Activated naive CD8-positive, alpha-beta T cell treated with anti-CD3 and anti-CD28 coated beads, Interleukin-2, amount 10 ng/mL, durations not matched to agents 7 days and 5 days (primary cell): ENCODE measurements at regions not wholly inside any gene's neighbourhood (a gene's known extent, or its start where the extent isn't known, plus 50 kb on each side); places are given as distances from the start of the nearest gene placed in this dataset.

ENCODE experiments used
- ATAC-seq: fragments of 150-1000 bp; cut with Tn5 transposase; one replicate; pipeline ENCODE4 v1.10.0; 2021; ENCODE audit warnings: low read depth, moderate library complexity
- POLR2A ChIA-PET: fragments of 350-600 bp; sonication (Branson Sonifier 250); formaldehyde crosslinking; loops from one replicate; lab custom pipeline; 2021; ENCODE audit warnings: antibody characterized with exemption; lab: Charles Lee
- DNase-seq: peaks from one replicate; pipeline ENCODE4 v3.0.0; 2021
- H3K27ac Mint-ChIP-seq: one replicate; pipeline ENCODE4 v1.8.0; 2022; ENCODE audit warnings: mild to moderate bottlenecking, mixed read lengths
- H3K27me3 Mint-ChIP-seq: one replicate; pipeline ENCODE4 v1.8.0; 2022; ENCODE audit warnings: mild to moderate bottlenecking, moderate library complexity, mixed read lengths
- H3K36me3 Mint-ChIP-seq: one replicate; pipeline ENCODE4 v1.8.0; 2021; ENCODE audit warnings: mild to moderate bottlenecking, mixed read lengths
- H3K4me1 Mint-ChIP-seq: one replicate; pipeline ENCODE4 v1.8.0; 2021; ENCODE audit warnings: mixed read lengths
- H3K4me3 Mint-ChIP-seq: one replicate; pipeline ENCODE4 v1.8.0; 2022; ENCODE audit warnings: mild to moderate bottlenecking, moderate library complexity, mixed read lengths
- H3K9me3 Mint-ChIP-seq: one replicate; pipeline ENCODE4 v1.8.0; 2021; ENCODE audit warnings: mixed read lengths

GRCh38 chr18:71012789-71013188 lies 723.9 kb downstream of the SOCS6 start:
- POLR2A ChIA-PET = no interaction called here
- H3K4me3 Mint-ChIP-seq = no peak overlapping the region
- no peak for ATAC-seq
- no peaks in the 10 kb centered on the region for H3K27me3 Mint-ChIP-seq
- no peaks in the 10 kb centered on the region for H3K9me3 Mint-ChIP-seq
- H3K36me3 Mint-ChIP-seq = no peaks in the 10 kb centered on the region
- no peak overlapping the region for H3K27ac Mint-ChIP-seq
- H3K4me1 Mint-ChIP-seq = no peaks in the 10 kb centered on the region
- no peak for DNase-seq

DNA sequence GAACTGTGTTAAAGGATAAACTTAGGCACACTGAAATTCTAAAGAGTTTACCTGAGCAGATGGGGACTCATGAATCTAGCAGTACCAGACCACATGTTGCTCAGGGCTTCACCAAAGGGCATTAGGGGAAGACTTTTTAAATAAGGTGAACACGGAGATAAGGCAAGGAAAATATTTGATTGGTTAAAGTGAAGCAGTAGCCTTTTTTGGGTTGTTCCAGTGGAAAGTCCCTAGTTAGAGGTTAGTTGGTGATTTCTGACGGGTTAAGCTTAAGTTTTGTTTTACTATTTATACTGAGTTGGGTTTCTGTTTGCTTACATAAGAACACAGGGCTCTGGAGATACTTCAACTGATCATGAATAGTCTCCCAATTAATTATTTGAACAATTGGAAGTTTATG lies 722.5 kb downstream of the SOCS6 start:
- DNase-seq = no peak
- no peak for ATAC-seq

DNA sequence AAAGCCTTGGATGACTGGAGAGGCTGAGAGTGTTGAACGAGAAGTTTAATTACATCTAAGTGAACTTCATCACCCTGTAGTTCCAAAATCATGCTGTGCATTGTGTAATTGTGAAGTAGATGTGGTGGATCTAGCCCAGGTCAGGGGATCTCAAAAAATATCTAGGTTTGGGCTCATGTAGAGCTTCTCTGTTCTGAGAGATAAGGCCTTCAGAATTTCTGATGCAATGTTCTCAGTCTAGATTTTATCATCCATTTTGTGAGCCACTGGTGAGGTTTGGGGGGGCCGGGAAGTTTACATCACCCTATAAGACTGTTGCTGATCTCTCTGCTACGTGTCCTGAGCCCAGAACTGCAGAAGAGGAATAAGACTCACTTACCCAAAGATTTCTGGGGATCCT lies 719.4 kb downstream of the SOCS6 start:
- Mint-ChIP-seq H3K4me1 (no peaks in the 10 kb centered on the region), H3K36me3 (no peaks in the 10 kb centered on the region), H3K4me3 (no peak overlapping the region), H3K9me3 (peaks cover 5% of the 10 kb centered on the region), H3K27me3 (no peaks in the 10 kb centered on the region), H3K27ac (no peak overlapping the region)
- DNase-seq (no peak), ATAC-seq (no peak)
- POLR2A ChIA-PET = no interaction called here

More for the DNA sequence above, 722.5 kb downstream of the SOCS6 start:
- Mint-ChIP-seq H3K36me3 (no peaks in the 10 kb centered on the region), H3K4me1 (no peaks in the 10 kb centered on the region), H3K27ac (no peak overlapping the region), H3K9me3 (no peaks in the 10 kb centered on the region), H3K27me3 (no peaks in the 10 kb centered on the region), H3K4me3 (no peak overlapping the region)
- POLR2A ChIA-PET = no interaction called here

DNA sequence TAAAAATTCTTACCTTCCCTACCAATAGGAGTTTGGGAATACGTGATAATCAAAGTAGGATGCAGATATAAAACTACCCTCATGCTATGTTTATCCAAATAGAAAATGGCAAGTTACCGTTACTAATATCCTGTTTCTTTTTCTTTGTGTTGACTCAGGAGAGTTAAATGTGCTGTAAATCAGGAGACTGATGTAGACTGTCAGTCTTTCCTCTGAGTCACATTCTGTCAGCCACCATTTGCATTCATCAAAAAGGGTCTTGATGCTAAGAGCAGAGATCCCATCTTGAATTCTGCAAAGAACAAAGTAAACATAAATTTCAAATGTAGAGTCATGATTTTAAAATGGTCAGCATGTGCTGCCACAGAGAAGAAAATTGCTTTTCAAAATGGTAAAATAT lies 712.8 kb downstream of the SOCS6 start:
- Mint-ChIP-seq H3K27me3 (no peaks in the 10 kb centered on the region), H3K4me3 (no peak overlapping the region), H3K9me3 (peaks cover 7% of the 10 kb centered on the region), H3K4me1 (no peaks in the 10 kb centered on the region), H3K36me3 (no peaks in the 10 kb centered on the region), H3K27ac (no peak overlapping the region)
- DNase-seq (no peak), ATAC-seq (no peak)
- POLR2A ChIA-PET = no interaction called here

GRCh38 chr18:70998490-70998889 lies 709.6 kb downstream of the SOCS6 start:
- no peak for ATAC-seq
- Mint-ChIP-seq H3K27me3 (no peaks in the 10 kb centered on the region), H3K36me3 (no peaks in the 10 kb centered on the region), H3K27ac (no peak overlapping the region), H3K9me3 (peaks cover 5% of the 10 kb centered on the region), H3K4me3 (no peak overlapping the region), H3K4me1 (no peaks in the 10 kb centered on the region)
- POLR2A ChIA-PET = no interaction called here
- DNase-seq = no peak

DNA sequence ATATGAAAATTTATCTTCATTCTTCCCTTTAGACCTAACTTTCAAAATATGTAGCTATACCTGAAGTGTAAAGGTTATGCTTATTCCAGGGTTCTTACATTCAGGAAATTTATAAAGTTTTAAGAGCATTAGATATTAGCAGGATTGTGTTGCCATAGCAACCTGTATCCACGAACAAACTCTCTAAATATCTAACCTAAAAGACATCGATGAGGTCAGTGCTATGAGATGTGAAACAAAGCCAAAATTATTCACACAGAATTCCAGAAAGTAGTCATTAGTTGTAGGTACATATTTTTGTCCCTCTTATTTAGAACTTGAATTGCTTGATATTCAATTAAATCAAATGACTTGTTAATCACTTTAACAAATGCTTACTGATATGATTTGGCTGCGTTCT lies 705.3 kb downstream of the SOCS6 start:
- no peak overlapping the region for H3K4me3 Mint-ChIP-seq
- H3K4me1 Mint-ChIP-seq = no peaks in the 10 kb centered on the region

DNA sequence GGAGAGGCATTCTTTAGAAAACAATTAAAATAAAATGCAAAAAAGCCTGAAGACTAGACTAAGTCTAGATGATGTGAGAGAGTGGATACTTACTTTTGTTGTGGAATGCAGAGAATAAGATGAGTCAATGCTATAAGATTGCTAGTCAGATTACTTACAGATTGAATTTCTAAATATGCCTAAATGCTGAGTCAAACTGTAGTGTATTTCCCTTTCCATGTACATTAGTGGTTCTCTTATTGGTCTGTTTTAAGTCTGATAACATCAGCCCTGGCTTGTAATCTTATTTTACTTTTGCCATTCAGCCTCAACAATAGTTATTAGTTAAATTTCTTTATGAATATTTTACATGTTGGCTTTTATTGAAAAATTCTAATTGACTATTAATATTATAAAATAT lies 702.7 kb downstream of the SOCS6 start:
- DNase-seq (no peak), ATAC-seq (no peak)
- Mint-ChIP-seq H3K27me3 (no peaks in the 10 kb centered on the region), H3K4me1 (no peaks in the 10 kb centered on the region), H3K9me3 (peaks cover 6% of the 10 kb centered on the region), H3K27ac (no peak overlapping the region), H3K36me3 (no peaks in the 10 kb centered on the region), H3K4me3 (no peak overlapping the region)
- POLR2A ChIA-PET = no interaction called here

More for the DNA sequence above, 705.3 kb downstream of the SOCS6 start:
- POLR2A ChIA-PET = no interaction called here
- H3K27me3 Mint-ChIP-seq = no peaks in the 10 kb centered on the region
- peaks cover 2% of the 10 kb centered on the region for H3K9me3 Mint-ChIP-seq
- H3K36me3 Mint-ChIP-seq = no peaks in the 10 kb centered on the region
- no peak for ATAC-seq
- no peak overlapping the region for H3K27ac Mint-ChIP-seq
- no peak for DNase-seq

DNA sequence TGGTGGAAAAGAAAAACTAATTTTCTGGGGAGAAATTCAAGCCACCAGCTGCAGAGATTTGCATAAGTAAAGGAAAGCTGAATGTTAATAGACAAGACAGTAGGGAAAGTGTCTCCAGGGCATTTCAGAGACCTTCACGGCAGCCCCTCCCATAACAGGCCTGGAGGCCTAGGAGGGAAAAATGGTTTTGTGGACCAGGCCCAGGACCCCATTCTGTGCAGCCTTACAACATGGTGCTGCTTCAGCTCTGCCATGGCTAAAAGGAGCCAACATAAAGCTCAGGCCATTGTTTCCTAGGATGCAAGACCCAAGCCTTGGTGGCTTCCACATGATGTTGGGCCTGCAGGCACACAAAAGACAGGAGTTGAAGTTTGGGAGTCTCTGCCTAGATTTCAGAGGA lies 697.1 kb downstream of the SOCS6 start:
- Mint-ChIP-seq H3K4me3 (no peak overlapping the region), H3K4me1 (no peaks in the 10 kb centered on the region), H3K27ac (no peak overlapping the region), H3K36me3 (no peaks in the 10 kb centered on the region), H3K9me3 (peaks cover 18% of the 10 kb centered on the region), H3K27me3 (no peaks in the 10 kb centered on the region)
- POLR2A ChIA-PET = no interaction called here
- DNase-seq (no peak), ATAC-seq (no peak)

- peaks cover 18% of the 10 kb centered on the region for H3K9me3 Mint-ChIP-seq
- H3K36me3 Mint-ChIP-seq = no peaks in the 10 kb centered on the region
- H3K27me3 Mint-ChIP-seq = no peaks in the 10 kb centered on the region
- no peaks in the 10 kb centered on the region for H3K4me1 Mint-ChIP-seq
- no peak overlapping the region for H3K4me3 Mint-ChIP-seq
- H3K27ac Mint-ChIP-seq = no peak overlapping the region
- ATAC-seq = no peak
- no peak for DNase-seq
- POLR2A ChIA-PET = no interaction called here
These were observed 693.4 kb downstream of the SOCS6 start for GRCh38 chr18:70982292-70982691.

- Mint-ChIP-seq H3K36me3 (no peaks in the 10 kb centered on the region), H3K27me3 (no peaks in the 10 kb centered on the region), H3K4me3 (no peak overlapping the region)
These were observed 692.7 kb downstream of the SOCS6 start for GRCh38 chr18:70981400-70982140.

GRCh38 chr18:70973626-70974025 lies 684.8 kb downstream of the SOCS6 start:
- Mint-ChIP-seq H3K9me3 (peaks cover 5% of the 10 kb centered on the region), H3K4me1 (no peaks in the 10 kb centered on the region), H3K4me3 (no peak overlapping the region), H3K27me3 (no peaks in the 10 kb centered on the region), H3K27ac (no peak overlapping the region), H3K36me3 (no peaks in the 10 kb centered on the region)
- no peak for ATAC-seq
- POLR2A ChIA-PET = no interaction called here
- DNase-seq = no peak

More at GRCh38 chr18:70981400-70982140, 692.7 kb downstream of the SOCS6 start:
- H3K27ac Mint-ChIP-seq = no peak overlapping the region
- H3K4me1 Mint-ChIP-seq = no peaks in the 10 kb centered on the region
- peaks cover 14% of the 10 kb centered on the region for H3K9me3 Mint-ChIP-seq
- DNase-seq (no peak), ATAC-seq (no peak)
- POLR2A ChIA-PET = no interaction called here

DNA sequence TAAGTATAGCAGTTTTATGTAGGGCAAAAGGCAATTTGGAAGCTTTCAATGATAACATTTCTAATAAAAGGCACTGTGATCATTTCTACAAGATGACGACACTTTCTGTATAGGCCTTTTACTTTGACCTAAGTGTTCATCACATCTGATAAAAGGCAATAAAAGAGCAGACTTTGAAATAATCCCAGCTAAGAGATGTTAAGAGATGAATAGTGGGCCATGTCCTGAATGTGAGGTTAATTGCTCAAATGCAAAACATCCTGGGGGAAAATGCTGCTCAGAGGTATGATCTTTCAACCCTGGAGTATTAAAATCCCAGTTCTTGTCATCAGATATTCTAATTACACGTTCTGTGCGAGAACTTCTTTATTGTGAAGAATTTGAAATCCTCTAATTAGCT lies 677.6 kb downstream of the SOCS6 start:
- Mint-ChIP-seq H3K36me3 (no peaks in the 10 kb centered on the region), H3K27ac (no peak overlapping the region)

GRCh38 chr18:70961939-70962338 lies 673.1 kb downstream of the SOCS6 start:
- no peak for ATAC-seq
- Mint-ChIP-seq H3K4me3 (no peak overlapping the region), H3K4me1 (no peaks in the 10 kb centered on the region), H3K9me3 (peaks cover 2% of the 10 kb centered on the region), H3K27ac (no peak overlapping the region), H3K36me3 (no peaks in the 10 kb centered on the region), H3K27me3 (no peaks in the 10 kb centered on the region)
- POLR2A ChIA-PET = no interaction called here
- DNase-seq = no peak

More for the DNA sequence above, 677.6 kb downstream of the SOCS6 start:
- Mint-ChIP-seq H3K27me3 (no peaks in the 10 kb centered on the region), H3K4me3 (no peak overlapping the region), H3K4me1 (no peaks in the 10 kb centered on the region), H3K9me3 (peaks cover 2% of the 10 kb centered on the region)
- POLR2A ChIA-PET = no interaction called here
- ATAC-seq (no peak), DNase-seq (no peak)

- no peaks in the 10 kb centered on the region for H3K36me3 Mint-ChIP-seq
- H3K4me1 Mint-ChIP-seq = no peaks in the 10 kb centered on the region
- H3K27ac Mint-ChIP-seq = no peak overlapping the region
- DNase-seq (no peak), ATAC-seq (no peak)
- H3K4me3 Mint-ChIP-seq = no peak overlapping the region
- peaks cover 2% of the 10 kb centered on the region for H3K9me3 Mint-ChIP-seq
- POLR2A ChIA-PET = no interaction called here
- no peaks in the 10 kb centered on the region for H3K27me3 Mint-ChIP-seq
These were observed 667.7 kb downstream of the SOCS6 start for GRCh38 chr18:70956554-70956953.
